Endothelial cell of umbilical vein (primary cell): ENCODE measurements at regions not wholly inside any gene's neighbourhood (a gene's known extent, or its start where the extent isn't known, plus 50 kb on each side); places are given as distances from the start of the nearest gene placed in this dataset.

Experiments
- BruUV-seq: library from RNA; stranded (reverse); fragments of 400-500 nt; replicated peaks from 2 replicates; lab custom pipeline; 2021; lab: Mats Ljungman, UMichigan
- CTCF ChIA-PET: fragments of 300-600, 350-600 bp; sonication (Branson Sonifier 250); formaldehyde crosslinking; loops from one replicate; lab custom pipeline; 2021; ENCODE audit warnings: antibody characterized with exemption, inconsistent platforms; lab: Charles Lee
- POLR2A ChIA-PET: fragments of 300-600, 350-600 bp; sonication (Branson Sonifier 250); formaldehyde crosslinking; loops from one replicate; lab custom pipeline; 2021; ENCODE audit warnings: antibody characterized with exemption, inconsistent platforms; lab: Charles Lee
- DNase-seq: peaks from one replicate; pipeline ENCODE4 v3.0.0-alpha.2; 2011; ENCODE audit warnings: low read depth, low spot score
- FAIRE-seq: peaks from 2 replicates; lab custom pipeline; 2011; peaks lifted over from hg19 to GRCh38; lab: Jason Lieb, UNC
- H2AFZ ChIP-seq: 2 replicates; pipeline ENCODE4 v1.6.0; 2012; ENCODE audit warnings: low read depth, low read length, control low read depth, inconsistent platforms
- H3K27ac ChIP-seq: 2 replicates; pipeline ENCODE4 v1.5.1; 2011; ENCODE audit warnings: low read depth, mild to moderate bottlenecking, control low read depth, low read length, moderate library complexity; ENCODE audit not compliant: insufficient read depth
- H3K27me3 ChIP-seq, 2 experiments: 2 replicates each; pipeline versions ENCODE4 v1.6.0 to v1.6.1; 2011; ENCODE audit warnings: low read length in 2 of 2, mixed read lengths in 1 of 2; ENCODE audit not compliant: control insufficient read depth in 2 of 2, insufficient read depth in 2 of 2
- H3K36me3 ChIP-seq, 2 experiments: 2 replicates in 1 of 2; 3 replicates in 1 of 2; pipeline ENCODE4 v1.5.1; 2011; ENCODE audit warnings: low read length in 2 of 2, mild to moderate bottlenecking in 1 of 2, moderate library complexity in 1 of 2; ENCODE audit not compliant: control insufficient read depth in 2 of 2, insufficient read depth in 2 of 2; ENCODE audit errors: extremely low read depth in 1 of 2
- H3K4me1 ChIP-seq: 3 replicates; pipeline ENCODE4 v1.5.1; 2011; ENCODE audit warnings: mild to moderate bottlenecking, low read length; ENCODE audit not compliant: control insufficient read depth, insufficient read depth; ENCODE audit errors: extremely low read depth
- H3K4me2 ChIP-seq: 2 replicates; pipeline ENCODE4 v1.6.1; 2011; ENCODE audit warnings: low read length, control low read depth, mixed read lengths; ENCODE audit not compliant: insufficient read depth
- H3K4me3 ChIP-seq, 3 experiments: fragments of 200-600 bp in 1 of 3; sonication (generic), shearing (Covaris generic) in 1 of 3; replicated peaks in 1 of 3; 2 replicates each; pipeline ENCODE4 v1.5.1; 2011 to 2016; ENCODE audit warnings: control low read depth in 3 of 3, low read length in 3 of 3, mild to moderate bottlenecking in 2 of 3, inconsistent platforms in 1 of 3, low read depth in 1 of 3, moderate library complexity in 1 of 3; ENCODE audit not compliant: insufficient read depth in 1 of 3
- H3K79me2 ChIP-seq: 2 replicates; pipeline ENCODE4 v1.6.0; 2012; ENCODE audit warnings: low read length, inconsistent platforms; ENCODE audit not compliant: control insufficient read depth, insufficient read depth
- H3K9ac ChIP-seq: replicated peaks from 2 replicates; pipeline ENCODE3; 2011; ENCODE audit warnings: low read length, control low read depth; ENCODE audit not compliant: insufficient read depth; ENCODE audit errors: extremely low read depth
- H3K9me1 ChIP-seq: replicated peaks from 3 replicates; pipeline ENCODE4 v1.6.0; 2011; ENCODE audit warnings: mild to moderate bottlenecking, low read length; ENCODE audit not compliant: control insufficient read depth, insufficient read depth; ENCODE audit errors: extremely low read depth
- H3K9me3 ChIP-seq: replicated peaks from 2 replicates; pipeline ENCODE4 v1.5.1; 2012; ENCODE audit warnings: low read length, inconsistent platforms; ENCODE audit not compliant: control insufficient read depth, insufficient read depth
- H4K20me1 ChIP-seq: replicated peaks from 2 replicates; pipeline ENCODE3; 2011; ENCODE audit warnings: mild to moderate bottlenecking, low read length; ENCODE audit not compliant: control insufficient read depth, insufficient read depth; ENCODE audit errors: extremely low read depth
- CTCF ChIP-seq, 2 donors: IDR thresholded peaks; 1 replicate in 1 of 2; 2 replicates in 1 of 2; pipeline ENCODE4 v1.5.1; 2011; ENCODE audit warnings: low read length in 2 of 2, mild to moderate bottlenecking in 2 of 2, moderate library complexity in 2 of 2, control low read depth in 1 of 2, inconsistent platforms in 1 of 2, low read depth in 1 of 2; ENCODE audit not compliant: insufficient read depth in 1 of 2; ENCODE audit errors: extremely low read depth in 1 of 2
- EZH2 ChIP-seq: IDR thresholded peaks from 2 replicates; pipeline ENCODE4 v1.6.1; 2012; ENCODE audit warnings: borderline replicate concordance, low read depth, mild to moderate bottlenecking, moderate library complexity, low read length, inconsistent platforms; ENCODE audit not compliant: severe bottlenecking
- FOS ChIP-seq: IDR thresholded peaks from 2 replicates; pipeline ENCODE4 v1.6.1; 2011; ENCODE audit warnings: mild to moderate bottlenecking, low read length, moderate library complexity, borderline replicate concordance; ENCODE audit not compliant: insufficient read depth
- GATA2 ChIP-seq: IDR thresholded peaks from 2 replicates; pipeline ENCODE4 v1.7.0; 2011; ENCODE audit warnings: low read depth, mild to moderate bottlenecking, moderate library complexity, mixed read lengths, low read length; ENCODE audit not compliant: insufficient read length, insufficient read depth
- JUN ChIP-seq: IDR thresholded peaks from 2 replicates; pipeline ENCODE4 v1.6.1; 2011; ENCODE audit warnings: borderline replicate concordance, low read depth; ENCODE audit not compliant: insufficient read length, insufficient read depth
- MAX ChIP-seq: IDR thresholded peaks from 2 replicates; pipeline ENCODE4 v1.6.1; 2011; ENCODE audit not compliant: insufficient read depth, insufficient read length
- MYC ChIP-seq: IDR thresholded peaks from one replicate; pipeline ENCODE4 v1.6.1; 2011; ENCODE audit warnings: mild to moderate bottlenecking, low read depth, low read length
- POLR2A ChIP-seq: IDR thresholded peaks from 2 replicates; pipeline ENCODE4 v1.6.1; 2012; ENCODE audit warnings: low read depth, mild to moderate bottlenecking, control low read depth, low read length
- POLR2AphosphoS5 ChIP-seq: IDR thresholded peaks from 2 replicates; pipeline ENCODE4 v1.6.1; 2012; ENCODE audit warnings: low read depth, mild to moderate bottlenecking, control low read depth, low read length, moderate library complexity; ENCODE audit not compliant: insufficient read depth
- dilution Hi-C: fragments of 300-500 bp; cut with MboI; formaldehyde crosslinking; loops from one replicate; pipeline ENCODE4 v1.15.0; 2019; ENCODE audit warnings: low sequenced_read_pairs; ENCODE audit not compliant: extremely low pct_ligation_motif_present
- intact Hi-C: fragments of 100-400 bp; cut with micrococcal nuclease; formaldehyde crosslinking; loops from one replicate; pipeline ENCODE4 v1.10.0; 2022

GRCh38 chr1:213844632-213845031 is 143.1 kb upstream of the PROX1 start:
- dilution Hi-C loops: no loop called here
- no TSS peak for BruUV-seq
- intact Hi-C loops: no loop called here
- no peaks in the 10 kb centered on the region for H3K4me1 ChIP-seq
- no peak overlapping the region for H2AFZ ChIP-seq
- no peak overlapping the region for H3K4me2 ChIP-seq
- H3K36me3 ChIP-seq: no peaks in the 10 kb centered on the region
- no peaks in the 10 kb centered on the region for H3K9me1 ChIP-seq
- H3K27me3 ChIP-seq: no peaks in the 10 kb centered on the region
- H3K9me3 ChIP-seq: no peaks in the 10 kb centered on the region
- H3K9ac ChIP-seq: no peak overlapping the region
- H3K79me2 ChIP-seq: no peaks in the 10 kb centered on the region
- no peak for DNase-seq
- FAIRE-seq: no peak
- no peak for TF ChIP-seq MAX
- TF ChIP-seq MYC: no peak
- TF ChIP-seq CTCF (IDR thresholded peaks at IDR 0.05; ENCODE audit: extremely low read depth in 1 of 2, insufficient read depth in 1 of 2, low read depth in 1 of 2, low read length in 2 of 2): no peak
- no peak for TF ChIP-seq POLR2AphosphoS5
- no peak for TF ChIP-seq FOS
- TF ChIP-seq EZH2: no peak
- TF ChIP-seq GATA2: no peak
- no peak for TF ChIP-seq POLR2A
- TF ChIP-seq JUN: no peak
- H3K4me3 ChIP-seq: no peak overlapping the region
- no peak overlapping the region for H3K27ac ChIP-seq
- CTCF ChIA-PET: interaction anchor here (1.4 kb wide), 1 partner anchor 8 kb away, joined by 3 read pairs; no protein-coding TSS in a partner anchor
- POLR2A ChIA-PET: no interaction called here
- H4K20me1 ChIP-seq: no peaks in the 10 kb centered on the region
